Chondrocyte (in vitro differentiated cells): ENCODE measurements at regions not wholly inside any gene's neighbourhood (a gene's known extent, or its start where the extent isn't known, plus 50 kb on each side); places are given as distances from the start of the nearest gene placed in this dataset.

Experiments
- DNase-seq: peaks from one replicate; pipeline ENCODE4 v3.0.0; 2021; ENCODE audit warnings: mixed read lengths, low spot score
- H3K27ac Mint-ChIP-seq: one replicate; pipeline ENCODE4 v1.8.0; 2021; ENCODE audit warnings: mild to moderate bottlenecking, moderate library complexity, mixed read lengths; ENCODE audit not compliant: unreplicated experiment
- H3K27me3 Mint-ChIP-seq: 2 replicates; pipeline ENCODE4 v1.8.0; 2021; ENCODE audit warnings: low read depth, mixed read lengths
- H3K36me3 Mint-ChIP-seq: 2 replicates; pipeline ENCODE4 v1.8.0; 2021; ENCODE audit warnings: low read depth, mixed read lengths
- H3K4me1 Mint-ChIP-seq: 2 replicates; pipeline ENCODE4 v1.8.0; 2021; ENCODE audit warnings: low read depth, mild to moderate bottlenecking, mixed read lengths
- H3K4me3 Mint-ChIP-seq: one replicate; pipeline ENCODE4 v1.8.0; 2021; ENCODE audit warnings: mild to moderate bottlenecking, moderate library complexity, mixed read lengths; ENCODE audit not compliant: unreplicated experiment
- H3K9me3 Mint-ChIP-seq: 2 replicates; pipeline ENCODE4 v1.8.0; 2021; ENCODE audit warnings: low read depth, mixed read lengths
- CTCF ChIP-seq: fragments of 200-600 bp; sonication (generic); IDR thresholded peaks from 2 replicates; pipeline ENCODE4 v1.5.0; 2021; ENCODE audit warnings: antibody characterized with exemption, mild to moderate bottlenecking, moderate library complexity

DNA sequence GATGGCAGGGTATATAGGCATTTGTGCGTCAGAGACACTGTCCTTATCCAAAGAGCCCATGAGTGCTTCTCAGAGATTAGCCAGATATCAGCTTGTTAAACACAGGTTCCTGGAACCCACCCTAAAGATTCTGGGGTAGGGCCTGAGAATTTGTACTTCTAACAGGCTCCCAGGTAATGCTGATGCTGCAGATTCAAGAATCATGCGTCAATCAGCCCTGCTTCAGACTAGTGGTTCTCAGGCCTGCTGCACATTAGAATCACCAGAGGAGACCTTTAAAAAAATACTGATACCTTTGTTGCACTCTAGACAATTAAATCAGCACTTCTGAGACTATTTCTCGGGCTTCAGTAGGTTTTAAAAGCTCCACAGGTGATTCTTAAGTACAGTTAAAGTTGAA is 369.5 kb downstream of the MFSD1 start:
- DNase-seq: no peak
- H3K4me1 Mint-ChIP-seq: no peaks in the 10 kb centered on the region
- H3K36me3 Mint-ChIP-seq: no peaks in the 10 kb centered on the region
- H3K27ac Mint-ChIP-seq: no peak overlapping the region
- no peak overlapping the region for H3K4me3 Mint-ChIP-seq
- no peaks in the 10 kb centered on the region for H3K27me3 Mint-ChIP-seq
- no peaks in the 10 kb centered on the region for H3K9me3 Mint-ChIP-seq
- no peak for TF ChIP-seq CTCF

GRCh38 chr3:159172473-159172872 is 370.6 kb downstream of the MFSD1 start:
- TF ChIP-seq CTCF: no peak

DNA sequence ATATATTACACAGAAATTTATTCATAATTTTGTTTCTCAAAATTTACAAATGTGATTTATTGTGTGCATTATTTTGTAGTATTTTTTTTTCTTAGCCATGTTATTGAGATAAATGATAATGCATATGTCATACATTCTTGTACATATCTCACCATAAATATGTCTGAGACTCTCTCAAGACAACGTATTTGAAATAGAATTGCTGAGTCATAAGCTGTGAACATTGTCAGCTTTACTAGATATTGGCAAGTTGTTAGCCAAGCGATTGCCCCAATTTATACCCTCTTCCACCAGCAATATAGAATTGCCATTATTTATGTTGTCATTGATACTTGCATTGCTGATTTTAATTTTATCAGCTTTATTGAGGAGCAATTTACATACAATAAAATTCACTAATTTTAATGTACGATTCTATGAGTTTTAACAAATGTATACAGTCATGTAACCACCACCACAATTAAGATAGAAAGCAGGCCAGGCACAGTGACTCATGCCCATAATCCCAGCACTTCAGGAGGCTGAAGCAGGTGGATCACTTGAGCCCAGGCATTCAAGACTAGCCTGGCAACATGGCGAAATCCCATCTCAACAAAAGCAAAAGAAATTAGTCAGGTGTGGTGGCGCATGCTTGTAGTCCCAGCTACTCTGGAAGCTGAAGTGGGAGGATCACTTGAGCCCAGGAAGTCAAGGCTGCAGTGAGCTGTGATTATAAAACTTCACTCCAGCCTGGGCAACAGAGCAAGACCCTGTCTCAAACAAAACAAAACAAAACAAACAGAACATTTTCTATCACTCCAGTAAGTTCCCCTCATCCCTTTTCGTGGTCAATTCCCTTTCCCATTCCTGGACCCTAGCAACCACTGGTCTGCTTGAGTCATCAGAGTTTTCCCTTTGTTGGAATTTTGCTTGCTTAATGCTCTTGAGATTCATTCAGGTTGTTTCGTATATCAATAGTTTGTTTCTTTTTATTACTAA is 373.1 kb downstream of the MFSD1 start:
- no peaks in the 10 kb centered on the region for H3K36me3 Mint-ChIP-seq
- no peak overlapping the region for H3K4me3 Mint-ChIP-seq
- H3K27ac Mint-ChIP-seq: no peak overlapping the region
- peaks cover 10% of the 10 kb centered on the region for H3K27me3 Mint-ChIP-seq
- H3K4me1 Mint-ChIP-seq: no peaks in the 10 kb centered on the region
- H3K9me3 Mint-ChIP-seq: no peaks in the 10 kb centered on the region
- DNase-seq: no peak
- TF ChIP-seq CTCF: no peak

More at GRCh38 chr3:159172473-159172872, 370.6 kb downstream of the MFSD1 start:
- H3K4me3 Mint-ChIP-seq: no peak overlapping the region
- no peak for DNase-seq
- H3K9me3 Mint-ChIP-seq: no peaks in the 10 kb centered on the region
- no peaks in the 10 kb centered on the region for H3K36me3 Mint-ChIP-seq
- peaks cover 6% of the 10 kb centered on the region for H3K27me3 Mint-ChIP-seq
- no peak overlapping the region for H3K27ac Mint-ChIP-seq
- no peaks in the 10 kb centered on the region for H3K4me1 Mint-ChIP-seq

- H3K27ac Mint-ChIP-seq: no peak overlapping the region
- H3K27me3 Mint-ChIP-seq: peaks cover 18% of the 10 kb centered on the region
- H3K4me3 Mint-ChIP-seq: no peak overlapping the region
- peaks cover 7% of the 10 kb centered on the region for H3K9me3 Mint-ChIP-seq
- H3K36me3 Mint-ChIP-seq: no peaks in the 10 kb centered on the region
- no peak for DNase-seq
- no peak for TF ChIP-seq CTCF
- no peaks in the 10 kb centered on the region for H3K4me1 Mint-ChIP-seq
Observed at GRCh38 chr3:159178209-159178897, 376.5 kb downstream of the MFSD1 start.

DNA sequence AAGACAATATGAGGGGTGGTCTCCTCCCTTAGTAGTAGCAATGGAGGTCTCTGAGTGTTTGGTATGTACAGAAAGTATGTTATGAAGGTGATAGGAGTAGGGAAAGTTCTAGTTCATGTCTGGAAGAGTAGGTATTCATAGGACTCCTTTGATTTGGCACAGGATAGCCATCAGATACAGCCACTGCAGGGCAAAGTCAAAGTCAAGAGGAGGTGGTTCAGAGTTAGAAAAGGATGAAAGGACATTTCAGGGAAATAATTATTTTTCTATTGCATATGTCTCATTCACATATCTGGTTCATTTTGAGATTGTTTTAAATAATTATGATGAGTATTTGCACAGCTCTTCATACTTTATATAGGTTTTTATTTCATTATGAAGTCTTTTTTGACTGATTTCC is 381.1 kb downstream of the MFSD1 start:
- peaks cover 14% of the 10 kb centered on the region for H3K27me3 Mint-ChIP-seq
- H3K4me1 Mint-ChIP-seq: no peaks in the 10 kb centered on the region
- TF ChIP-seq CTCF: no peak
- H3K27ac Mint-ChIP-seq: no peak overlapping the region
- H3K36me3 Mint-ChIP-seq: no peaks in the 10 kb centered on the region
- H3K9me3 Mint-ChIP-seq: peaks cover 7% of the 10 kb centered on the region
- no peak for DNase-seq
- no peak overlapping the region for H3K4me3 Mint-ChIP-seq
